WERI-Rb-1 (cell line): ENCODE measurements at regions not wholly inside any gene's neighbourhood (a gene's known extent, or its start where the extent isn't known, plus 50 kb on each side); places are given as distances from the start of the nearest gene placed in this dataset.

Experiments
- DNase-seq: peaks from one replicate; pipeline ENCODE4 v3.0.0-alpha.2; 2020
- H3K27ac ChIP-seq: fragments of 250-450 bp; sonication (Bioruptor Pico); 2 replicates; pipeline ENCODE4 v1.5.1; 2020; ENCODE audit warnings: mild to moderate bottlenecking, moderate library complexity
- H3K27me3 ChIP-seq: fragments of 250-450 bp; sonication (Bioruptor Pico); 2 replicates; pipeline ENCODE4 v1.5.1; 2021; ENCODE audit warnings: mild to moderate bottlenecking, low read depth, moderate library complexity; ENCODE audit not compliant: insufficient read depth, severe bottlenecking
- H3K36me3 ChIP-seq: fragments of 250-450 bp; sonication (Bioruptor Pico); 2 replicates; pipeline ENCODE4 v1.5.1; 2020; ENCODE audit warnings: mild to moderate bottlenecking, moderate library complexity
- H3K4me3 ChIP-seq: 2 replicates; pipeline ENCODE4 v1.5.1; 2011; ENCODE audit warnings: low read depth, mild to moderate bottlenecking, control low read depth, low read length
- H3K9me3 ChIP-seq: fragments of 250-450 bp; sonication (Bioruptor Pico); 2 replicates; pipeline ENCODE4 v1.5.1; 2021; ENCODE audit warnings: mild to moderate bottlenecking, moderate library complexity; ENCODE audit not compliant: severe bottlenecking
- CTCF ChIP-seq: IDR thresholded peaks from 2 replicates; pipeline ENCODE4 v1.5.1; 2011; ENCODE audit warnings: low read depth, mild to moderate bottlenecking, control low read depth, inconsistent platforms, low read length

- Histone ChIP-seq H3K27ac (no peak overlapping the region), H3K4me3 (no peak overlapping the region), H3K27me3 (no peaks in the 10 kb centered on the region), H3K9me3 (no peaks in the 10 kb centered on the region), H3K36me3 (no peaks in the 10 kb centered on the region)
- no peak for TF ChIP-seq CTCF
- DNase-seq = no peak
Observed at GRCh38 chr12:77514511-77514910, 316.2 kb upstream of the NAV3 start.

GRCh38 chr12:77510985-77511384 is 319.7 kb upstream of the NAV3 start:
- H3K27ac ChIP-seq = no peak overlapping the region
- H3K9me3 ChIP-seq = no peaks in the 10 kb centered on the region
- TF ChIP-seq CTCF = no peak
- H3K36me3 ChIP-seq = no peaks in the 10 kb centered on the region
- no peak overlapping the region for H3K4me3 ChIP-seq
- no peak for DNase-seq
- no peaks in the 10 kb centered on the region for H3K27me3 ChIP-seq

GRCh38 chr12:77504466-77504865 is 326.2 kb upstream of the NAV3 start:
- no peaks in the 10 kb centered on the region for H3K36me3 ChIP-seq
- TF ChIP-seq CTCF = no peak
- no peak for DNase-seq
- H3K27me3 ChIP-seq = no peaks in the 10 kb centered on the region
- H3K27ac ChIP-seq = no peak overlapping the region
- no peaks in the 10 kb centered on the region for H3K9me3 ChIP-seq
- no peak overlapping the region for H3K4me3 ChIP-seq

GRCh38 chr12:77500089-77500488 is 330.6 kb upstream of the NAV3 start:
- Histone ChIP-seq H3K27me3 (no peaks in the 10 kb centered on the region), H3K27ac (no peak overlapping the region), H3K9me3 (no peaks in the 10 kb centered on the region), H3K4me3 (no peak overlapping the region), H3K36me3 (no peaks in the 10 kb centered on the region)
- TF ChIP-seq CTCF = no peak
- no peak for DNase-seq

DNA sequence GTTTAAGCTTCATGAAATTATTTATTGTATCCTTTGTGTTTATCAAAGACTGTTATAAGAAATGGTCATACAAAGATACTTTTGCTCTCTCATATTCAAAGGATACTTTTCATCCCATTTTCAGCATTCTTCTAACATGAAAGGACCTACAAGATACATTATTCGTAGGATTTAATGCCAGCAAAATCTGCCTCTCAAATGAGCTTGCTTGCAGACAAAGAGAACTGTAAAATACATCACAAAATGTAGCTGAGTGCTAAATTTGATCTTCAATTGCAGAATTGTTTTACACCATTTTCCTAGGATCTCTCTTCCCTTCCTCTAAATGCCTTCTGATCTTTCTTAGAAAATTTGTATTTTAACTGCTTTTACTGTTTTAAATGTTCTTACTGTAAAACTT is 333.0 kb upstream of the NAV3 start:
- H3K4me3 ChIP-seq = no peak overlapping the region
- TF ChIP-seq CTCF = no peak
- no peaks in the 10 kb centered on the region for H3K36me3 ChIP-seq
- no peak overlapping the region for H3K27ac ChIP-seq
- no peaks in the 10 kb centered on the region for H3K27me3 ChIP-seq
- no peaks in the 10 kb centered on the region for H3K9me3 ChIP-seq
- DNase-seq = no peak

DNA sequence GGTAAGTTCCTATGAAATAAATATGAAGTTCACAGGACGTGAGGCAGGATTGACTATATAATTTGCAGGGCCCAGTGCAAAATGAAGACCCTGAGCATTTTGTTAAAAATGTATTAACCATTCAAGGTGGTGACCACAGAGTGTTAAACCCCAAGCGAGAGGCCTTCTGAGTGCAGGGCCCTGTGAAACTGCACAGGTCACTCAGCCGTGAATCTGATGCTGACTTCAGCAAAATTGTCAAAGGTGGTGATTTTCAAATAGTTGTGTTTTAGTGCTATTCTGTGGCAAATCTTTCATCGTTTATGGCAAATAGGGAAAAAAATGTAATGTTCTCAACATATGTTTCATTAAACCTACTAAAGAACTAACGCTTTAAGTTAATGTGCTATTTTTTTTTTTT is 334.0 kb upstream of the NAV3 start:
- H3K36me3 ChIP-seq = no peaks in the 10 kb centered on the region

More for the DNA sequence above, 334.0 kb upstream of the NAV3 start:
- no peak for TF ChIP-seq CTCF
- H3K4me3 ChIP-seq = no peak overlapping the region
- no peak overlapping the region for H3K27ac ChIP-seq
- H3K9me3 ChIP-seq = no peaks in the 10 kb centered on the region
- H3K27me3 ChIP-seq = no peaks in the 10 kb centered on the region
- no peak for DNase-seq
